ENCODE measurements at regions not wholly inside any gene's neighbourhood (a gene's known extent, or its start where the extent isn't known, plus 50 kb on each side); places are given as distances from the start of the nearest gene placed in this dataset.
"Not testable (repeated sequence)": the region's sequence is repeated elsewhere in the genome, so short reads cannot be mapped to it uniquely, and the experiment has no call there.

DNA sequence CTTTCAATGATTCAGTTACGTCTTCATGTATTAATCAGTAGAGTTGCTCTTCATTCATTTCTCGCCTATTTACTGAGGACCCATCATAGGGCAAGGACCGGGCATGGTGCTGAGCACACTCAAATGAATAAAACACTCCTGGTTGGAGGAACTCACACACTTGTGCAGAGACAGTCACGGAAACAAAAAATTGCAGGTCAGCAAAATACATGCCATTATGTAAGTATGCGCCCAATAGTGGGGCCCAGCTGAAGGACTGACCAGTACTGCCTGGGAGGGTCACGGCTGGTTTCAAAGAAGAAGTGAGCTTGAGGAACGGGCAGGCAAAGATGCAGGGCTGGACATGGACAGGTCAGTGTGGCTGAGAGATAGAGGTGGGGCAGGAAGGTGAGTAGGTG is 102.9 kb downstream of the DDX1 start:
- no peak overlapping the region for H3K4me2 ChIP-seq (ENCODE audit: low read length)
- TF ChIP-seq, protein P1, sequence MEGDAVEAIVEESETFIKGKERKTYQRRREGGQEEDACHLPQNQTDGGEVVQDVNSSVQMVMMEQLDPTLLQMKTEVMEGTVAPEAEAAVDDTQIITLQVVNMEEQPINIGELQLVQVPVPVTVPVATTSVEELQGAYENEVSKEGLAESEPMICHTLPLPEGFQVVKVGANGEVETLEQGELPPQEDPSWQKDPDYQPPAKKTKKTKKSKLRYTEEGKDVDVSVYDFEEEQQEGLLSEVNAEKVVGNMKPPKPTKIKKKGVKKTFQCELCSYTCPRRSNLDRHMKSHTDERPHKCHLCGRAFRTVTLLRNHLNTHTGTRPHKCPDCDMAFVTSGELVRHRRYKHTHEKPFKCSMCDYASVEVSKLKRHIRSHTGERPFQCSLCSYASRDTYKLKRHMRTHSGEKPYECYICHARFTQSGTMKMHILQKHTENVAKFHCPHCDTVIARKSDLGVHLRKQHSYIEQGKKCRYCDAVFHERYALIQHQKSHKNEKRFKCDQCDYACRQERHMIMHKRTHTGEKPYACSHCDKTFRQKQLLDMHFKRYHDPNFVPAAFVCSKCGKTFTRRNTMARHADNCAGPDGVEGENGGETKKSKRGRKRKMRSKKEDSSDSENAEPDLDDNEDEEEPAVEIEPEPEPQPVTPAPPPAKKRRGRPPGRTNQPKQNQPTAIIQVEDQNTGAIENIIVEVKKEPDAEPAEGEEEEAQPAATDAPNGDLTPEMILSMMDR (IDR thresholded peaks at IDR 0.05) = no peak
- H3K9me3 ChIP-seq (ENCODE audit: control insufficient read depth, low read length) = no peaks in the 10 kb centered on the region
- no peaks in the 10 kb centered on the region for H3K79me2 ChIP-seq
- H3K4me3 ChIP-seq (ENCODE audit: low read depth, low read length) = no peak overlapping the region
- no peaks in the 10 kb centered on the region for H3K4me1 ChIP-seq
- no peak overlapping the region for H2AFZ ChIP-seq
- H3K27me3 ChIP-seq (ENCODE audit: control insufficient read depth, insufficient read depth, low read length) = no peaks in the 10 kb centered on the region
- no peaks in the 10 kb centered on the region for H3K36me3 ChIP-seq (ENCODE audit: control insufficient read depth, insufficient read depth, low read length)
- no peak overlapping the region for H3K27ac ChIP-seq
- H3K9ac ChIP-seq = no peak overlapping the region

DNA sequence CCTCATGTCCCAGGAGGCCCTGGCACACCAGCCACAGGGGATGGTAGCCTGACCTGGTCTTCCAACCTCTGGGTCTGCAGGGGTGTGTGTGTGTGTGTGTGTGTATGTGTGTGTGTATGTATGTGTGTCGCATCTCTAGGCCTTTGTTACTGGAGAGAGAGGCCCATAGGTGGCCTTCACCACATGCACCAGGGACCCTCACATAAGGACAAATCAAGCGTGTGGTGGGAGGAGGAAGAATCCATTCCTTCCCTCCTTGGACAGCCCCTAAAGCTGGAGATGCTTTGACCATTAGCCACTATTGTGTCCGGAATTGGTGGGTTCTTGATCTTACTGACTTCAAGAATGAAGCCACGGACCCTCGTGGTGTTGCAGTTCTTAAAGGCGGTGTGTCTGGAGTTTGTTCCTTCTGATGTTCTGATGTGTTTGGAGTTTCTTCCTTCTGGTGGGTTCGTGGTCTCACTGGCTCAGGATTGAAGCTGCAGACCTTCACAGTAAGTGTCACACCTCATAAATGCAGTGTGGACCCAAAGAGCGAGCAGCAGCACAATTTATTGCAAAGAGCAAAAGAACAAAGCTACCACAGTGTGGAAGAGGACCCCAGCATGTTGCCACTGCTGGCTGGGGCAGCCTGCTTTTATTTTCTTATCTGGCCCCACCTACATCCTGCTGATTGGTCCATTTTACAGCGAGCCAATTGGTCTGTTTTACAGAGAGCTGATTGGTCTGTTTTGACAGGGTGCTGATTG is 104.1 kb downstream of the DDX1 start:
- H3K27ac ChIP-seq = no peak overlapping the region
- H3K79me2 ChIP-seq = no peaks in the 10 kb centered on the region
- H3K9ac ChIP-seq = no peak overlapping the region
- TF ChIP-seq, protein P1 (IDR thresholded peaks at IDR 0.05) = no peak
- H3K36me3 ChIP-seq (ENCODE audit: control insufficient read depth, insufficient read depth, low read length) = no peaks in the 10 kb centered on the region
- no peak overlapping the region for H3K4me3 ChIP-seq (ENCODE audit: low read depth, low read length)
- H3K4me1 ChIP-seq = no peaks in the 10 kb centered on the region
- H2AFZ ChIP-seq = no peak overlapping the region
- H3K9me3 ChIP-seq (ENCODE audit: control insufficient read depth, low read length) = no peaks in the 10 kb centered on the region
- H3K4me2 ChIP-seq (ENCODE audit: low read length) = no peak overlapping the region
- H3K27me3 ChIP-seq (ENCODE audit: control insufficient read depth, insufficient read depth, low read length) = no peaks in the 10 kb centered on the region

DNA sequence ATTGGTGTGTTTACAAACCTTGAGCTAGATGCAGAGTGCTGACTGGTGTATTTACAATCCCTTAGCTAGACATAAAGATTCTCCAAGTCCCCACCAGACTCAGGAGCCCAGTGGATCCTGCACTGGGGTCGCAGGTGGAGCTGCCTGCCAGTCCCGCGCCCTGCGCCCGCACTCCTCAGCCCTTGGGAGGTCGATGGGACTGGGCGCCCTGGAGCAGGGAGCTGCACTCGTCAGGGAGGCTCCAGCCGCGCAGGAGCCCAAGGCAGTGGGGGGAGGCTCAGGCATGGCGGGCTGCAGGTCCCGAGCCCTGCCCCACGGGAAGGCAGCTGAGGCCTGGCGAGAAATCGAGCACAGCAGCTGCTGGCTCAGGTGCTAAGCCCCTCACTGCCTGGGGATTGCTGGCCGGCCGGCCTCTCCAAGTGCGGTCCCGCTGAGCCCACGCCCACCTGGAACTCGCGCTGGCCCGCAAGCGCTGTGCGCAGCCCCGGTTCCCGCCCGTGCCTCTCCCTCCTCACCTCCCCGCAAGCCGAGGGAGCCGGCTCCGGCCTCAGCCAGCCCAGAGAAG is 105.0 kb downstream of the DDX1 start:
- H3K36me3 ChIP-seq (ENCODE audit: control insufficient read depth, insufficient read depth, low read length); H3K79me2 ChIP-seq; H3K27ac ChIP-seq; H3K4me3 ChIP-seq (ENCODE audit: low read depth, low read length); H3K27me3 ChIP-seq (ENCODE audit: control insufficient read depth, insufficient read depth, low read length); H3K4me2 ChIP-seq (ENCODE audit: low read length); H3K9ac ChIP-seq; H3K9me3 ChIP-seq (ENCODE audit: control insufficient read depth, low read length); H2AFZ ChIP-seq; H3K4me1 ChIP-seq: not testable (repeated sequence)

DNA sequence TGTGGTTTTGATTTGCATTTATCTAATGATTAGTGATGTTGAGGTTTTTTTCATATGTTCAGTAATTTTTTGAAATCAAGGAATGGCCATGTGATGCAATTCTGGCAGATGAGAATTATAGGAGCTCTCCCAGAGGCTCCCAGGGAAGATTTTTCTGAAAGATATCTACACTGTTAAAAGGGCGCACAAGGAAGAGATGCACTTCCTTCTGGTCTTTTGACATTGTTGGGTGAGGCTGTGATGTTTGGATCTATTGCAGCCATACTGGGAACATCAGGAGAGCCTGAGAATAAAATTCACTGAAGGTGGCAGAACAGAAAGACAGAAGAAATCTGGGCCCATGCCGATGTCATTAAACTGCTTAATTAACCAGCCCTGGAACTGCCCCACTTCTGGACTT is 108.5 kb downstream of the DDX1 start:
- no peaks in the 10 kb centered on the region for H3K4me1 ChIP-seq
- H3K9me3 ChIP-seq (ENCODE audit: control insufficient read depth, low read length) = no peaks in the 10 kb centered on the region
- no peak overlapping the region for H3K4me2 ChIP-seq (ENCODE audit: low read length)
- H3K79me2 ChIP-seq = no peaks in the 10 kb centered on the region
- H3K27me3 ChIP-seq (ENCODE audit: control insufficient read depth, insufficient read depth, low read length) = no peaks in the 10 kb centered on the region
- no peaks in the 10 kb centered on the region for H3K36me3 ChIP-seq (ENCODE audit: control insufficient read depth, insufficient read depth, low read length)
- TF ChIP-seq, protein P1 (IDR thresholded peaks at IDR 0.05) = no peak
- no peak overlapping the region for H3K27ac ChIP-seq
- H2AFZ ChIP-seq = no peak overlapping the region
- no peak overlapping the region for H3K4me3 ChIP-seq (ENCODE audit: low read depth, low read length)
- no peak overlapping the region for H3K9ac ChIP-seq

DNA sequence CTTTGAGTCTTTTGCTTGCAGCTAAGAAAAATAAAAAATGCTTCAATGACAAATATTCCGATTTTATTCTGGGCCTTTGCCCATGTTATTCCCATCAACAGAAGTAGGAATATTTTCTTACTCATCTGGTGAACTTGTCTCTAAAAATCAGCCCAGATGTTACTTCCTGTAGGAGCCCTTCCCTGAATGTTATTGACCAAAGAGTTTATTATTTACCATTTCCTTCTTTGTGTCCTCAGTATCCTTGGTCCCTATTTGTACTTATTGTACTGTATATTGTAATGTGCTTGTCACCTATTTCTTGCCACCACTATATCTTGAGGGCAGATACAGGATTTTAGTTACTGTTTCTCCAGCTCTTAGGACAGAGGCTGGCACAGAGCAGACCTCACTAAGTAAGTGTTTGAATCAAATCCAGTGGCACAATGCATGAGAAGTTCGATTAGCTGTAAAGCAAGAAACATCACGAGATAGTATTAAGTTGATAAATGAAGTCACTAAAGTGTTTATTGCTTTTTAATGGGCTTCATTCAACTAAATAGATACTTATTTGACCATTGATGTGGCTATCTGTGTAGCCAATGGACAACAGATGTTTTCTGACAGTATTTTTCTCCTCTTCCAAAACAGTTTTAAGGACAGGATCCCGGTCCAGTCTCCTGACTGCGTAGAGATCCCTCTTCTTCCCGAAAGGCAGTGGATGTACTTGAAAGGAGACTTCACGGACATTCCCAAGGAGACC is 109.1 kb downstream of the DDX1 start:
- H3K27ac ChIP-seq = no peak overlapping the region
- TF ChIP-seq, protein P1 (IDR thresholded peaks at IDR 0.05) = no peak

More for the DNA sequence above, 109.1 kb downstream of the DDX1 start:
- Histone ChIP-seq H3K4me1 (no peaks in the 10 kb centered on the region), H3K9me3 (ENCODE audit: control insufficient read depth, low read length) (no peaks in the 10 kb centered on the region), H3K27me3 (ENCODE audit: control insufficient read depth, insufficient read depth, low read length) (no peaks in the 10 kb centered on the region), H3K4me2 (ENCODE audit: low read length) (no peak overlapping the region), H2AFZ (no peak overlapping the region), H3K9ac (no peak overlapping the region), H3K4me3 (ENCODE audit: low read depth, low read length) (no peak overlapping the region), H3K36me3 (ENCODE audit: control insufficient read depth, insufficient read depth, low read length) (no peaks in the 10 kb centered on the region), H3K79me2 (no peaks in the 10 kb centered on the region)
